ENCODE measurements at regions not wholly inside any gene's neighbourhood (a gene's known extent, or its start where the extent isn't known, plus 50 kb on each side); places are given as distances from the start of the nearest gene placed in this dataset.

DNA sequence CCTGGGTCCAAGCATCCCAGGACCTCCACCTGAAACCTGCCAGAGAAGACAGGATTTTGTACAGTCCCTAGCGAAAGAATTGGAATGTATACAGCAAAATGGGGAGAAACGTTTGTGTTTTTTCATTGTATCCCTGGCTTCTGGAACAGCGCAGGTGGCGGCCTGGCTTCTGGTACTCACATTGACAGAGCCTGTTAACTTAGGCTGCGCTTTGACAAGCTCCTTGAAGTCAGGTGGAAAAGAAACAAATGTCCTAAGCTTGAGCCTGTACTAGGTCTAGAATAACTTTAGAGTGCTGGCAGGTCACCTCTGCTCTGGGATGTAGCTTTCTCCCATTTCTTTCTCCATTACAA is 343.7 kb upstream of the KLF3 start:
- TF ChIP-seq, protein P1, sequence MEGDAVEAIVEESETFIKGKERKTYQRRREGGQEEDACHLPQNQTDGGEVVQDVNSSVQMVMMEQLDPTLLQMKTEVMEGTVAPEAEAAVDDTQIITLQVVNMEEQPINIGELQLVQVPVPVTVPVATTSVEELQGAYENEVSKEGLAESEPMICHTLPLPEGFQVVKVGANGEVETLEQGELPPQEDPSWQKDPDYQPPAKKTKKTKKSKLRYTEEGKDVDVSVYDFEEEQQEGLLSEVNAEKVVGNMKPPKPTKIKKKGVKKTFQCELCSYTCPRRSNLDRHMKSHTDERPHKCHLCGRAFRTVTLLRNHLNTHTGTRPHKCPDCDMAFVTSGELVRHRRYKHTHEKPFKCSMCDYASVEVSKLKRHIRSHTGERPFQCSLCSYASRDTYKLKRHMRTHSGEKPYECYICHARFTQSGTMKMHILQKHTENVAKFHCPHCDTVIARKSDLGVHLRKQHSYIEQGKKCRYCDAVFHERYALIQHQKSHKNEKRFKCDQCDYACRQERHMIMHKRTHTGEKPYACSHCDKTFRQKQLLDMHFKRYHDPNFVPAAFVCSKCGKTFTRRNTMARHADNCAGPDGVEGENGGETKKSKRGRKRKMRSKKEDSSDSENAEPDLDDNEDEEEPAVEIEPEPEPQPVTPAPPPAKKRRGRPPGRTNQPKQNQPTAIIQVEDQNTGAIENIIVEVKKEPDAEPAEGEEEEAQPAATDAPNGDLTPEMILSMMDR (IDR thresholded peaks at IDR 0.05 in 2 of 3, conservative IDR thresholded peaks at IDR 0.05 in 1 of 3; ENCODE audit: borderline replicate concordance in 1 of 3, insufficient read depth in 1 of 3, low read depth in 2 of 3, low read length in 2 of 3): no peak
- TF ChIP-seq POLR2AphosphoS5 (IDR thresholded peaks at IDR 0.05; ENCODE audit: low read depth, low read length) (no peak), ZFX (IDR thresholded peaks at IDR 0.05) (no peak)
